Dedifferentiated amniotic fluid mesenchymal stem cell (primary cell): ENCODE measurements at regions not wholly inside any gene's neighbourhood (a gene's known extent, or its start where the extent isn't known, plus 50 kb on each side); places are given as distances from the start of the nearest gene placed in this dataset.
"Not testable (repeated sequence)": the region's sequence is repeated elsewhere in the genome, so short reads cannot be mapped to it uniquely, and the experiment has no call there.

Experiments used
- DNase-seq: peaks from one replicate; pipeline ENCODE4 v3.0.0-alpha.2; 2016; ENCODE audit errors: extremely low spot score

GRCh38 chr12:60693019-60693626 is 1097.3 kb downstream of the SLC16A7 start:
- peak; percentile 34 for DNase-seq

GRCh38 chr12:60704171-60704914 is 1108.5 kb downstream of the SLC16A7 start:
- DNase-seq: no peak

- no peak for DNase-seq
Measured at GRCh38 chr12:60710246-60710645, 1114.4 kb downstream of the SLC16A7 start.

- DNase-seq: no peak
Measured at GRCh38 chr12:60714141-60714900, 1118.5 kb downstream of the SLC16A7 start.

GRCh38 chr12:60724475-60724874 is 1128.6 kb downstream of the SLC16A7 start:
- DNase-seq: no peak

- no peak for DNase-seq
Measured at GRCh38 chr12:60724984-60725383, 1129.2 kb downstream of the SLC16A7 start.

- no peak for DNase-seq
Measured at GRCh38 chr12:60752589-60752988, 1156.8 kb downstream of the SLC16A7 start.

GRCh38 chr12:60758224-60758623 is 1162.4 kb downstream of the SLC16A7 start:
- no peak for DNase-seq

GRCh38 chr12:60760965-60761364 is 1165.1 kb downstream of the SLC16A7 start:
- DNase-seq: no peak

GRCh38 chr12:60801166-60801565 is 1205.3 kb downstream of the SLC16A7 start:
- DNase-seq: not testable (repeated sequence)

- peak; percentile 24 for DNase-seq
Measured at GRCh38 chr12:60803147-60803546, 1207.3 kb downstream of the SLC16A7 start.

- no peak for DNase-seq
Measured at GRCh38 chr12:60805364-60805763, 1209.5 kb downstream of the SLC16A7 start.

GRCh38 chr12:60819794-60820193 is 1224.0 kb downstream of the SLC16A7 start:
- no peak for DNase-seq

GRCh38 chr12:60822580-60822979 is 1226.8 kb downstream of the SLC16A7 start:
- DNase-seq: no peak

GRCh38 chr12:60830381-60830780 is 1234.6 kb downstream of the SLC16A7 start:
- no peak for DNase-seq

- DNase-seq: no peak
Measured at GRCh38 chr12:60832290-60832689, 1236.5 kb downstream of the SLC16A7 start.

- no peak for DNase-seq
Measured at GRCh38 chr12:60834372-60834771, 1238.5 kb downstream of the SLC16A7 start.

- no peak for DNase-seq
Measured at GRCh38 chr12:60834806-60835205, 1239.0 kb downstream of the SLC16A7 start.

GRCh38 chr12:60836651-60837050 is 1240.8 kb downstream of the SLC16A7 start:
- DNase-seq: no peak

GRCh38 chr12:60842181-60842580 is 1246.4 kb downstream of the SLC16A7 start:
- peak; percentile 46 for DNase-seq

GRCh38 chr12:60844101-60844500 is 1248.3 kb downstream of the SLC16A7 start:
- DNase-seq: no peak

- DNase-seq: no peak
Measured at GRCh38 chr12:60844875-60845274, 1249.0 kb downstream of the SLC16A7 start.

GRCh38 chr12:60845696-60846095 is 1249.9 kb downstream of the SLC16A7 start:
- no peak for DNase-seq
